GM23338 (cell line): ENCODE measurements at regions not wholly inside any gene's neighbourhood (a gene's known extent, or its start where the extent isn't known, plus 50 kb on each side); places are given as distances from the start of the nearest gene placed in this dataset.

ENCODE experiments used
- ATAC-seq: fragments of 200-7000 bp; cut with Tn5 transposase; 3 replicates; pipeline ENCODE4 v1.9.1; 2020
- DNase-seq: peaks from one replicate; pipeline ENCODE4 v3.0.0-alpha.2; 2015; ENCODE audit warnings: low spot score
- H2AFZ ChIP-seq: fragments of 200-600 bp; sonication (generic); 2 replicates; pipeline ENCODE4 v1.8.0; 2016; ENCODE audit warnings: antibody characterized with exemption, mild to moderate bottlenecking, moderate library complexity
- H3F3A ChIP-seq: fragments of 200-600 bp; sonication (generic); replicated peaks from 2 replicates; pipeline ENCODE4 v1.8.0; 2017; ENCODE audit warnings: antibody characterized with exemption, mixed run types, low read depth
- H3K27ac ChIP-seq: fragments of 200-600 bp; sonication (generic); 2 replicates; pipeline ENCODE4 v1.6.1; 2016; ENCODE audit warnings: low read depth
- H3K27me3 ChIP-seq: fragments of 200-600 bp; sonication (generic); 2 replicates; pipeline ENCODE4 v1.8.0; 2016; ENCODE audit warnings: mild to moderate bottlenecking, mixed run types, moderate library complexity; ENCODE audit not compliant: insufficient read depth
- H3K36me3 ChIP-seq: fragments of 200-600 bp; sonication (generic); 2 replicates; pipeline ENCODE4 v1.8.0; 2016; ENCODE audit warnings: mild to moderate bottlenecking; ENCODE audit not compliant: insufficient read depth
- H3K4me1 ChIP-seq: fragments of 200-600 bp; sonication (generic); 2 replicates; pipeline ENCODE4 v1.8.0; 2016; ENCODE audit warnings: mild to moderate bottlenecking, moderate library complexity; ENCODE audit not compliant: insufficient read depth
- H3K4me2 ChIP-seq: fragments of 200-600 bp; sonication (generic); 2 replicates; pipeline ENCODE4 v1.7.1; 2017; ENCODE audit warnings: mixed run types
- H3K4me3 ChIP-seq: fragments of 200-600 bp; sonication (generic); 2 replicates; pipeline ENCODE4 v1.6.1; 2016; ENCODE audit warnings: mixed run types
- H3K79me2 ChIP-seq: fragments of 200-600 bp; sonication (generic); replicated peaks from 2 replicates; pipeline ENCODE4 v1.8.0; 2017; ENCODE audit warnings: mild to moderate bottlenecking; ENCODE audit not compliant: insufficient read depth
- H3K9me2 ChIP-seq: fragments of 200-600 bp; sonication (generic); 2 replicates; pipeline ENCODE4 v1.8.0; 2017; ENCODE audit not compliant: insufficient read depth
- H4K20me1 ChIP-seq: fragments of 200-600 bp; sonication (generic); replicated peaks from 2 replicates; pipeline ENCODE4 v1.8.0; 2017; ENCODE audit warnings: mild to moderate bottlenecking; ENCODE audit not compliant: insufficient read depth
- H3K27ac Mint-ChIP-seq: 2 replicates; pipeline ENCODE4 v1.8.0; 2020; ENCODE audit warnings: inconsistent platforms, mild to moderate bottlenecking, moderate library complexity, mixed read lengths
- H3K27me3 Mint-ChIP-seq: 3 replicates; pipeline ENCODE4 v1.8.0; 2022; ENCODE audit warnings: low read depth, mild to moderate bottlenecking, moderate library complexity, mixed read lengths, inconsistent platforms; ENCODE audit not compliant: insufficient read depth, poor library complexity
- H3K36me3 Mint-ChIP-seq: 3 replicates; pipeline ENCODE4 v1.8.0; 2021; ENCODE audit warnings: low read depth, mild to moderate bottlenecking, inconsistent platforms, moderate library complexity, mixed read lengths
- H3K4me1 Mint-ChIP-seq: 3 replicates; pipeline ENCODE4 v1.8.0; 2020; ENCODE audit warnings: mild to moderate bottlenecking, inconsistent platforms, mixed read lengths
- H3K4me3 Mint-ChIP-seq: 3 replicates; pipeline ENCODE4 v1.8.0; 2021; ENCODE audit warnings: moderate library complexity, mild to moderate bottlenecking, inconsistent platforms, mixed read lengths
- H3K9me3 Mint-ChIP-seq: 3 replicates; pipeline ENCODE4 v1.8.0; 2020; ENCODE audit warnings: moderate library complexity, mild to moderate bottlenecking, inconsistent platforms, mixed read lengths
- CREB1 ChIP-seq: fragments of 250-450 bp; sonication (Bioruptor Pico); IDR thresholded peaks from 2 replicates; pipeline ENCODE4 v1.5.0; 2020; ENCODE audit warnings: low read depth, mild to moderate bottlenecking, moderate library complexity
- EZH2phosphoT487 ChIP-seq: fragments of 200-600 bp; sonication (generic); IDR thresholded peaks from one replicate; pipeline ENCODE4 v1.8.1; 2018; ENCODE audit warnings: antibody characterized with exemption; ENCODE audit not compliant: unreplicated experiment
- JUNB ChIP-seq: IDR thresholded peaks from one replicate; pipeline ENCODE4 v1.6.1; 2016; ENCODE audit warnings: antibody characterized with exemption; ENCODE audit not compliant: unreplicated experiment
- POLR2AphosphoS5 ChIP-seq: IDR thresholded peaks from 2 replicates; pipeline ENCODE4 v1.6.1; 2016; ENCODE audit warnings: antibody characterized with exemption, low read depth
- REST ChIP-seq: IDR thresholded peaks from one replicate; pipeline ENCODE4 v1.6.1; 2018; ENCODE audit warnings: antibody characterized with exemption; ENCODE audit not compliant: unreplicated experiment
- STAT1 ChIP-seq: IDR thresholded peaks from one replicate; pipeline ENCODE4 v1.6.1; 2016; ENCODE audit warnings: antibody characterized with exemption; ENCODE audit not compliant: unreplicated experiment
- ZNF331 ChIP-seq: fragments of 250-450 bp; sonication (Bioruptor Pico); IDR thresholded peaks from 2 replicates; pipeline ENCODE4 v1.5.0; 2020; ENCODE audit warnings: low read depth, mild to moderate bottlenecking, moderate library complexity
- TF ChIP-seq, protein P1 (sequence below): IDR thresholded peaks from 2 replicates; pipeline ENCODE4 v1.6.1; 2016; ENCODE audit warnings: antibody characterized with exemption
- TF ChIP-seq, protein P2 (sequence below), 2 experiments: fragments of 200-600 bp in 1 of 2; sonication (generic) in 1 of 2; conservative IDR thresholded peaks; 2 replicates each; pipeline versions ENCODE4 v1.5.1 to v1.6.1; 2016 to 2017; ENCODE audit warnings: antibody characterized with exemption in 2 of 2, low read depth in 2 of 2, mild to moderate bottlenecking in 2 of 2, moderate library complexity in 1 of 2

- TF ChIP-seq REST (no peak), STAT1 (no peak), POLR2AphosphoS5 (no peak), JUNB (no peak), EZH2phosphoT487 (no peak), ZNF331 (CRISPR knock-in tag) (no peak), CREB1 (CRISPR knock-in tag) (no peak)
- TF ChIP-seq, protein P1, sequence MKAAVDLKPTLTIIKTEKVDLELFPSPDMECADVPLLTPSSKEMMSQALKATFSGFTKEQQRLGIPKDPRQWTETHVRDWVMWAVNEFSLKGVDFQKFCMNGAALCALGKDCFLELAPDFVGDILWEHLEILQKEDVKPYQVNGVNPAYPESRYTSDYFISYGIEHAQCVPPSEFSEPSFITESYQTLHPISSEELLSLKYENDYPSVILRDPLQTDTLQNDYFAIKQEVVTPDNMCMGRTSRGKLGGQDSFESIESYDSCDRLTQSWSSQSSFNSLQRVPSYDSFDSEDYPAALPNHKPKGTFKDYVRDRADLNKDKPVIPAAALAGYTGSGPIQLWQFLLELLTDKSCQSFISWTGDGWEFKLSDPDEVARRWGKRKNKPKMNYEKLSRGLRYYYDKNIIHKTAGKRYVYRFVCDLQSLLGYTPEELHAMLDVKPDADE, result no peak
- TF ChIP-seq, protein P2, sequence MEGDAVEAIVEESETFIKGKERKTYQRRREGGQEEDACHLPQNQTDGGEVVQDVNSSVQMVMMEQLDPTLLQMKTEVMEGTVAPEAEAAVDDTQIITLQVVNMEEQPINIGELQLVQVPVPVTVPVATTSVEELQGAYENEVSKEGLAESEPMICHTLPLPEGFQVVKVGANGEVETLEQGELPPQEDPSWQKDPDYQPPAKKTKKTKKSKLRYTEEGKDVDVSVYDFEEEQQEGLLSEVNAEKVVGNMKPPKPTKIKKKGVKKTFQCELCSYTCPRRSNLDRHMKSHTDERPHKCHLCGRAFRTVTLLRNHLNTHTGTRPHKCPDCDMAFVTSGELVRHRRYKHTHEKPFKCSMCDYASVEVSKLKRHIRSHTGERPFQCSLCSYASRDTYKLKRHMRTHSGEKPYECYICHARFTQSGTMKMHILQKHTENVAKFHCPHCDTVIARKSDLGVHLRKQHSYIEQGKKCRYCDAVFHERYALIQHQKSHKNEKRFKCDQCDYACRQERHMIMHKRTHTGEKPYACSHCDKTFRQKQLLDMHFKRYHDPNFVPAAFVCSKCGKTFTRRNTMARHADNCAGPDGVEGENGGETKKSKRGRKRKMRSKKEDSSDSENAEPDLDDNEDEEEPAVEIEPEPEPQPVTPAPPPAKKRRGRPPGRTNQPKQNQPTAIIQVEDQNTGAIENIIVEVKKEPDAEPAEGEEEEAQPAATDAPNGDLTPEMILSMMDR (conservative IDR thresholded peaks at IDR 0.05; ENCODE audit: low read depth in 2 of 2), result no peak
Measured at GRCh38 chr6:1191141-1191630, 120.7 kb upstream of the FOXQ1 start (continued).

- Histone ChIP-seq H3K9me2 (peaks cover 9% of the 10 kb centered on the region), H3F3A (no peaks in the 10 kb centered on the region), H3K27me3 (no peaks in the 10 kb centered on the region), H3K4me1 (no peaks in the 10 kb centered on the region), H3K27ac (no peak overlapping the region), H3K79me2 (no peaks in the 10 kb centered on the region), H4K20me1 (no peaks in the 10 kb centered on the region), H3K4me3 (no peak overlapping the region), H3K4me2 (no peak overlapping the region), H3K36me3 (no peaks in the 10 kb centered on the region; the same call in 1 of the 2 replicates), H2AFZ (no peak overlapping the region)
- H3K27ac Mint-ChIP-seq, result no peak overlapping the region
- no peaks in the 10 kb centered on the region for H3K36me3 Mint-ChIP-seq
- ATAC-seq, result no peak
- no peak overlapping the region for H3K4me3 Mint-ChIP-seq
- H3K27me3 Mint-ChIP-seq, result peaks cover 5% of the 10 kb centered on the region
- no peaks in the 10 kb centered on the region for H3K4me1 Mint-ChIP-seq
- no peak for DNase-seq
- H3K9me3 Mint-ChIP-seq, result peaks cover 4% of the 10 kb centered on the region; the same call in 1 of the 3 replicates
- TF ChIP-seq REST (no peak), ZNF331 (CRISPR knock-in tag) (no peak), EZH2phosphoT487 (no peak)
- TF ChIP-seq, protein P1, result no peak
Measured at GRCh38 chr6:1190366-1190765, 121.5 kb upstream of the FOXQ1 start.
